ENCODE measurements at regions not wholly inside any gene's neighbourhood (a gene's known extent, or its start where the extent isn't known, plus 50 kb on each side); places are given as distances from the start of the nearest gene placed in this dataset.

DNA sequence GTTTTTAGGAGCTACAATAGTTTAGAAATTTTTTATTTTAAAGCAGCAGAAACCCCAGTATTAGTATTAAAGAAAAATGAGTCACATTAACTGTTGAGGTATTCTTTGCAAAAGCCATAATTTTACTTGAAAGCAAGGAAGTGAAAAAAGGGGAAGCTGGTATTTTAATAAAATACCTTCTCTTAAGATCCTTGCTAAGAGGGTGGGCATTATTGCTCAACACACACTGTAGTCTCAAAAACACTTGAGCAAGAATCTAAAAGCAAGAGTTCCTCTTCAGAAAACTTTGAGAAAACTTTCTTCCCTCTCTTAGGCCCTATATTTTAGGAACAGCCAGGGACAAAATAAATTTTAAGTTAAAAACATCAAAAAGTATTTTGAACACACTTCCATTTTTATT is 259.4 kb upstream of the DIAPH2 start:
- DNase-seq: no peak
- intact Hi-C loops (cut with DNase I): no loop called here

DNA sequence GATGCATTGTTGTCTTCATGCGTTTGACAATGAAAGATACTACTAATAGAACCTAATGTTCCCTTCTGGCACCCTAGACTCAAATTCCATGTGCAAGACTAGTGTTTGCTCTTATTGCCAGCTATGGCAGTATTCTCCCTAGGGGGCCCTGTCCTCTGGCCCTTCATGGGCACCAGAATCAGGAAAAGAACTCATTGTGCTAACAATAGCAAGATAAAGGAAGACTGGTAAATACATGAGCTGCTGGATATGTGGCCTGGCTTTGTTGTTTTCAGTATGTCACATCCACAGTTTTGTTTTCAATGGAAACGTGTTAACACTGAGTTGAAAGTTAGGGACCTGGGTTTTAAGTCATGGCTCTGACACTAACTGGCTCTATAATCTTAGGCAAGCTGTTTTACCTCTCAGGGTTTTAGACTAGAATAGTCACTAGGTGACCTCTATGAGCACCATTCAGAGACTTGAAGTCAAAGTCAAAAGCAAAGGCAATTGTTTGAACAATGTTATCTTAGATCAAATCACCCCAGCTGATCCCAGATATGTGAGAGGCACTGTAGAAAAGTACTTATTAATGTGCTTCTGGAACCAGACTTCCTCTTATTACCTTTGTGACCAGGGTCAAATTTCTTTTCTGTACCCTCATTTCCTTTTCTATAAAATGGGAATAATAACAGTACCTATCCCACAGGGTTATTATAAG is 253.7 kb upstream of the DIAPH2 start:
- intact Hi-C loops (cut with DNase I): no loop called here
- DNase-seq: no peak

DNA sequence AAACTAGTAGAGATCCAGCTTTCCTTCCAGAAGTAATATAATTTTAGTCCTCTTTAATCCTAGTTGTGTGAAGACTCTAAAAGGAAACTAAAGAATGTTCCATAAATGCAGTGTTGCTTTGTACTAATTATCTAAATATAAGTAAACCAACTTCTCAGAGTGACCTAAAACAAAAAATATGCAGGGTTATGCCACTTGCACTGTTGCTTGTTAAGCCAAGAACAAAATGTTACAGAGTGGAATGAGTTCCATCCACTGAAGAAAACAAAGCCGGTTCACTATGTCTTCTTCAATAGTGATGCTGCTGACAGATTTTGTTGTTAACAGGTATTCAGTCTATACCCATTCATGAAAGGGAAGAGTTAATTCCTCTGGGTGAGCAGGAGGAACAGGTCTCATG is 252.0 kb upstream of the DIAPH2 start:
- DNase-seq: no peak
- intact Hi-C loops (cut with DNase I): no loop called here

DNA sequence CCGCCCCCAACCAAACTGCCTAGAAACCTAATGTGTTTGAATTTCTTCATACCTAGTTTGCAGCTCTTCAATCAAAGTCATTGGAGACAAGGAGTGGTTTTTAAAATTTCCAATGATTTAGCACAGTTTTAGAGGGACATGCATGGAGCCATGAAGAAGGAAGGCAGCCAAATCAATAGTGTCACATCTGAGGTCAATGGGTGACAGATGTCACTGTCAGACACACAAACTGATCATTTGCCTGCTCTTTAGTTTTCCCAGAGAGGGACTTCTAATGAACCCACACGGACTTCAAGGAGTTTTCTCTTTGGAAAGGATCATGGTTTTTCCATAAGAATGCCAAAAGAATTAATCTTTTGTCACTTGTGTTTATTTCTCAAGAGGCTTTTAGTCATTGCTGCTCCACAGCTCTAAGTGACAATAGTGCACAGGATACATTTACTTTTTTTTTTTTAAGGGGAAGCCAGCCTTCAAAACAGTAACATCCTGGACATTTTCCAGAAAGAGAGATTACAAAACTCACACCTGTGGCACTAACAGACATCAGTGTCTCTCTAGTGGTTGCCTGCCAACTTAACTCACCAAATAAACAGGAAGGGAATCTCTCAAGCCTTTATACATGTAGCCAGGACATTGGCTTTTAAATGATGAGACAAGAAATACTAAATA is 251.1 kb upstream of the DIAPH2 start:
- intact Hi-C loops (cut with DNase I): no loop called here
- DNase-seq: no peak

DNA sequence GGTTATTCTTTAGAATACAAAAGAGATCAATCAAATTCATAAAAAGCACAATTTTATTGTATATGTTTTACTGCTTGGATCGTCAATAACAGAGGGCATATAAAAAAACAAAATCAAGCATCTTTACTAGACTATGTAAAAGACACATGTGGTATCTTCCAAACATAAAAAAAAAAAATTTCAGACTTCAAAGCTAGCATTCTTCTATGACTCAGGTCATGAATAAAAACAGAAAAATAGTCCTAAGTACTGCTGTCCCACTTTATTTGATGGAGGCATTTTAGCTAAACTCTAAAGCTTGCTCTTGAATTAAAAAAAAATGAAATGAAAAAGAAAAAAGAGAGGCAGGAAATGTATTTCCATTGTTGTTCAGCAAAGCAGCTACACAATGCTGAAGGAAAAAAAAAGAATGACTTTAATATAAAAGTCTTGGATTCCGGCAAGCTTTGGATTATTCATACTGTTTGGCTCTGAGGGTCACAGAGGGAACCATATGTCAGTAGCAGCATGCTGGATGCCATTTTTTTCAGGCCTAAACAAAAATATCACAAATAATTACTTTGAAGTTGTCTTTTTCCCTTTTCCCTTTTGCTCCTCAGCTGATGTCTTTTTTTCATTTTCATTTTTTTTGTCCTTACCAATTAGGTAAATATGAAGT is 249.1 kb upstream of the DIAPH2 start:
- no peak for DNase-seq
- intact Hi-C loops (cut with DNase I): no loop called here

DNA sequence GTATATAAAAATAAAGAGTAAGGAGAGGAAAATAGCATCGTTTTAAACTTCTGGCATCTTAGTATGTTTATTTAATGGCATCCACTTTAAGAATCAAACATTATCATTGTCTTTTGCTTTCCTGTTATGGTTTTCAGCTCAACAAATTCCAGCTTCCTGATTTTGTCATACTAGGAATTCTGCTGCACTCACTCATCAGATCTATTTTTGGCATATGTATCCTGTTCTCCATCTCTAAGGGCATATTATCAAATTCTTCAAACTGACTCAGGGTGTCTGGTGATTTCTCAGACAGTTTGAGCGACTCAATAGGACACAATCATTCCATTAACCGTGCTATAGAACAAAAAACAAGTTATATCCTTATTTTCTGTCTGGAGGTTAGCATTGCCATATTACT is 248.5 kb upstream of the DIAPH2 start:
- intact Hi-C loops (cut with DNase I): no loop called here

DNA sequence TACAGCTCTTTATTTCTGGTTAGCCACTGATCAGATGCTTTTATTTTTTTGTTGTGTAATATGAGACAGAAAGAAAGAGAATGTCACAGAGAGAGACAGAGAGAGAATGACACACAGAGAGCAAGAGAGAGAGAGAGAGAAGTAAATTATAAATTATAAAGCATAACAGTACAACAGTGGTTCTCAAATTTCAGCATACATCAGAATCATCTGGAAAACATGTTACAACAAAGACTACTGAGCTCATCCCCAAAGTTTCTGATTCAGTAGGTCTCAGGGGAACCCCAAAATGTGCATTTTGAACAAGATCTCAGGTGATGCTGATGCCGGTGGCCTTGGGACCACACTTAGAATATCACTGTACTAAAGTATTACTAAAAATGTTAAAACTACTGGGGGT is 245.8 kb upstream of the DIAPH2 start:
- no peak for DNase-seq
- intact Hi-C loops (cut with DNase I): no loop called here

More for the DNA sequence above, 248.5 kb upstream of the DIAPH2 start:
- no peak for DNase-seq

DNA sequence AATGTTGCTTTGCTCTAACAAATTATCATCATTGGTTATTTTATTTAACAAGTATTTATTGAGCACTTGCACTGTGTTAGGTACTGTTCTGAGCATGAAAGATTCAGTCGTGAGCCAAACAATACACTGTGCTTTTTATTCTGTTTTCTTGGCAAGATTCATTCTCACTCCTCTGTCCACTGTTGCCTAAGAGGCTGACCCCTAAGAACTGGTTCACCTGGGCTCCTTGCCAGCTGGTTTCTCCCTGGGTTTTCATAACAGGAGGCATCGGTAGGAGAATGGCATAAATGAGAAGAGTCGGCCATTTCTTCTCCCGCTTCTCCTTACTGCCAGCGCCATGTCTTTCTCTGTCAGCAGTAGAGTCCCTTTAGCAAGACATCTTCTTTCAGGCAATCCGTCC is 243.7 kb upstream of the DIAPH2 start:
- DNase-seq: no peak
- intact Hi-C loops (cut with DNase I): no loop called here

DNA sequence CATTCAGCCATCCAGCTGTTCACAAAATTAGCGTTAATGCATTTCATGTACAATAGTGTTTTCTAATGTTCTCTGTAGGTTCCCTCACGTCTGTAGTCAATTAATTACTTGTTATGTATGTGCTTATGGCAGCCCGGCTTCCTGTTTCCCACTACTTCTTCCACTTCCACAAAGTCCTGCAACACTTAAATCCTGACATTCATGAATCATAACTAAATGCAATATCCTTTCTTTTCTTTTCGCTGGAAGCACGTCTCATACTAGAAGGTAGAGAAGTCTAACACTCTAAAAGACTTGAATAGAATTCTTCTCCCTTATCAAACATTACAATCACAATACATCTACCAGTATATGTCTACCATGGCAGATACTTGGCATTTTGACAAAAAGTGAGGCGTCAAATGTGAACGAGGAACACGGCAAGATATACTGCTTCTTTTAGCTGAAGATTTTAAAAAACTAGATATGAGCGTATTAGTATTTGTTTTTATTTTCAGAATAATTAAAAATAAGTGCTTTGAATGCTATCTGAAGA is 239.0 kb upstream of the DIAPH2 start:
- no peak for DNase-seq
- intact Hi-C loops (cut with DNase I): no loop called here

DNA sequence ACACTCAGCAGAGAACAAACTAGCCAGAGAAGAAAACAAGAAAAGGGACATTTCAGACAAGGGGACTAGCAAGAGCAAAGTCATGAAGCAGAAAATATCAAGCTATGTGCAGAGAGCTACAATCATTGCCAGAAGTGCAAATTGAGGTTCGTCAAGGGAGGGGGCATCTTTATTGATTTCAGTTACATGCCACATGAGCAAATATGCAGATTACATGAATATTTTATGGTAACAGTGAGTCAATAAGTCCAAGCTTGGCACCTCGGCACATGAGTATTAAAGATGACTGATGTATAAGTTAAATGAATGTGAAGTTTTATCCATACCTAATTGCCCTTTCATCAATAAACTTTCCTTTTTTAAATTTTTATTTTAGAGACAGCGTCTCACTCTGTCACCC is 238.1 kb upstream of the DIAPH2 start:
- intact Hi-C loops (cut with DNase I): no loop called here
- DNase-seq: no peak

DNA sequence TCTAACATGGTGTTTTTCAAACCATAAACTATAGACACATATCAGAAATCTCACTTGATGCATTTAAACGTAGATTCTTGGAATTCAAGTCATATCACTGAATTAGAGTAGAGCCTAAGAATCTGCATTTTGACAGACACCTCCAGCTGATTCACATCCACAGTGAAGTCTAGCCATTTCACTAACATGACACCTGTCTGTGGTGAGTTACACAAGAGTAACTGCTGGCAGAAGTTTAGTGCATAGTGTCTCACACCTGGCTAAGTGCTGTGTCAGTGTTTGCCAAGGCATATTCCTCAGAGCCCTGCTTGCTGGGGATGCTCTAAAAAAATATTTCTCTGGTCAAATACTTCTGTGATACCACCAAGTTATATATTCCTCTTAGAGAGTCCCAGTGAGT is 237.5 kb upstream of the DIAPH2 start:
- DNase-seq: no peak
- intact Hi-C loops (cut with DNase I): no loop called here

DNA sequence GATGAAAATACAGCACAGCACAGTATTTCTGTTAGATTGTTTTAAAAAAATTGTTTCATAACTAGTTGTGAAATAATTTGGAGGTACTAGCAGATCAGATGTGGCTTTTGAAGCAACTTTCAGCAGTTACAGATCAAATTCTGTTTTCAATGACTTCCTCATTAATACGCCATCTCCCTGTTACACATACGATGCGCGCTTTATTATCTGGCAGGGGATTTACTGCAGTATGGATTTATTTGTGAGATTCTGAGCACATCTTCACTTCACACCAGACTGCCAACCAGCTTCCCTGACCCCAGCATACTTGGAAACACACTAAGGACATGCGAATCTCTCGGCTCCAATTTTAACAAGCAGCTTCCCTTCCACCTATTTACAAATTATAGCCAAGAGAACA is 235.5 kb upstream of the DIAPH2 start:
- DNase-seq: no peak
- intact Hi-C loops (cut with DNase I): no loop called here

DNA sequence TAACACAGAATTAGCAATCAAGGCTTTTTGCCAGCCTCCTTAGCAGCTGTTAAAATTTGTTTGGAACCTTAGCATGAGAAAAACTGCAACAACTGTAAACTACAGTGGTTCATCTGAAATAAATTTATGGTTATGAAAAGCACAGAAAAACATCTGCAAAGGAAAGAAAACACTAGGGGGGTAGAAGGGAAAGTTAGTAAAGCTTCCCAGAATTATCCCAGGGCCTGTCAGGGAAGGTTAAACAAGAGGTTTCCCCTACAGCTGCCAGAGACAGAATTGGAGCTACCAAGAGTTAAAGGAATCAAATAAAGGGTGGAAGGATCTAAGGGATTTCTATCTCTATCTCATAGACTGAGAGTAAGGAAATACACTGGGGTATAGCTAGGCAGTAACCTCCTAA is 234.7 kb upstream of the DIAPH2 start:
- no peak for DNase-seq
- intact Hi-C loops (cut with DNase I): no loop called here

DNA sequence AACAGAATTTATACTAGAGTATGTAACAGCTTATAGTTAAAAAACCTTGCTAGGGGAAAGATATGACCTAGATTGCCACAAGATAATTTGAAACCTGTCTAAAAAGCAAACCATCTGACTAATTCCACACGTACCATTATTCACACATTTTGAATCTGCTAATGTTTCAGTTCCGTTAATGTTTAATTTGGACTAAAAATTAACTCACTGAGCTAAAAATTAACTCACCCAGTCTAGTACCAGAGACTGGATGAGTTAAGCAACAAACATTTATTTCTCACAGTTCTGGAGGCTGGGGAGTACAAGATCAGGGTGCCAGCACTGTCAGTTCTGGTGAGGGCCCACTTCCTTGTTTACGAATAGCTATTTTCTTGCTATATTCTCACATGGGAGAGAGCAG is 231.5 kb upstream of the DIAPH2 start:
- intact Hi-C loops (cut with DNase I): no loop called here
- DNase-seq: no peak

DNA sequence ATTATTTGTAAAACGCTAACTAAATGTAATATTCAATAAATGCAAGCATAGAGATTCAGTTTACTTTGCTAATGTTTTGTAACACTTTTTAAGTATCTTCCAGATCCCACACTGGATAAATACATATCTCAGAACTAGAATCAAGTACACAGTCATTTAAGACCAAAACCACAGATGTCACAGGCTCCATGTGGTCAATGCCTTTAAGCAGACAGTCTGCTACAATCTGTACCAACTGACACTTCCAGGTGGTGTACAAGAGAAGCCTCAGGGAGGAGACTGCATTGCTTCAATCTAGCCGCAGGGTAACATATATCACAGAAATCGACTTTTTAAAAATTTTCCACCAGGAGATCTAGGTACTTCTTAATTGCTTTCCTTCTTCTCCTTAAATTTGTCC is 229.6 kb upstream of the DIAPH2 start:
- DNase-seq: no peak
- intact Hi-C loops (cut with DNase I): no loop called here

DNA sequence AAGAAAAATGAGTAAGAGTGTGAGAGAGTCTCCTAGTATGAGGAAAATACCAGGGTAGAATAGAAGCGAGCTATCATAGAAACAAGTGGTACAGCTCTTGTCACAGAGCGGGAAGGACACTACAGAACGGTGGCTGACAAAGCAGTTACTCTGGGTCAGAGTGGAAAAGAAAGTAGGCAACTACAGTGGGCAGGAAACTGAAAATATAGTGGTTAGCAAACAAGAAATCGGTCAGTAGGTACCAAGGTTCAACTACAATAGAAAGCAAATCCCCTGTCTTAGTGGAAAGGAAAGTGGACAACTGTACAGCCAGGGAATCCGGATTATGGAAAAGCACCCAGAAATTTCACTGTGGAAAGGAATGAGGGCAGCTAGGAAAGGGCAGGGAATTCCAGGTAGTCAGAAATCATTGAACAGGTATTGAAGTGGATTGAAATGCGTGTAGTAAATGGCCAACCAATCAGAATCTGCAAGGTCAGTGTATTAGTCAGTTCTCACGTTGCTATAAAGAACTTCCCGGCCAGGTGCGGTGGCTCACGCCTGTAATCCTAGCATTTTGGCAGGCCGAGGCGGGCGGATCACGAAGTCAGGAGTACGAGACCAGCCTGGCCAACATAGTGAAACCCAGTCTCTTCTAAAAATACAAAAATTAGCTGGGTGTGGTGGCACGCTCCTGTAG is 219.6 kb upstream of the DIAPH2 start:
- DNase-seq: no peak

DNA sequence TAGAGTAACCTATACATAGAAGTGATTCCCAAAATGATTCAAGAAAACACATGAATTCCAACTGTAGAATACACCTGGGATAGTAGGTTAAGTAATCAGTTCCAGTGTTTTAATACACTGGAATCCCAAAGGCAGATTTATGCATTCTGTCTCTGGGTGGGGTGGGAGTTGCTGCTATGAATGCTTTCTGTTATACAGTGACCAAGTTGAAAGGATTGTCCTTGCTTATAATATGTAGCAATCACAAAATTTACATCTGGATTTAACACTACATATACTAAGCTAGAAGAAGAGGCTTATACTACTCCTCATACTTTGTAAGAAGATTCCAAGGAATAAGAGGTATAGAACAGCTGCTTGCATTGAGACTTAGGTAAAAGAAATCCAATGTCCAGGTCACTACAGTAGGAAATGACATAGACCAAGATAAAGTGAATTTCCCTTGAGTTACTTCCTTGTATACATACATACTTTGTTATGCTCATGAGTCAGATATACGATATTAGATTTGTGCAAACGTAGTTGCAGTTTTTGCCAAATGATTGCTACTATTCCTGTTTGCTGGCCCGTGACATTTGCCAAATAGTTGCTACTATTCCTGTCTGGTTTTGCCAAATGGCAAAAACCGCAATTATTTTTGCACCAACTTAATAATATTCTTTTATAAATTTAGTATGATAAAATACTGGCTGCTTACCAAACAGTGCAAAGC is 210.5 kb upstream of the DIAPH2 start:
- intact Hi-C loops (cut with DNase I): no loop called here
- DNase-seq: no peak

More for the DNA sequence above, 219.6 kb upstream of the DIAPH2 start:
- intact Hi-C loops (cut with DNase I): no loop called here

DNA sequence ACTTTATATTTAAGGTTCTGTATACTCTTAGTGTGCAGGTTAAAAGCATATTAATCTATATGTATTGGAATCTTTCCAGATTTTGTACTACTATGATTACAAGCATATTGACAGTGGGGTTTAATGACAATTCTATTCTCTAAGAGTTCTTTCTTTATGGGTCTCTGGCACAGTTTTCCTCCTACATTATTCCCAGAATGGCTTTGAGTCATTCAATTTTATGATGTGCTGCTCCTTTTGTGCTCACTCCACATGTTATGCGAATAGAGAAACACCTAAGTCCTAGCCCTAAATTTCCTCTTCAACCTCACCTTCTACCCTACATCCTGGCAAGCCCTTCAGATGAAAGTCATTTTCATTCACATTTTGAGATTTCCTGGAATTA is 209.9 kb upstream of the DIAPH2 start:
- intact Hi-C loops (cut with DNase I): no loop called here
- no peak for DNase-seq

DNA sequence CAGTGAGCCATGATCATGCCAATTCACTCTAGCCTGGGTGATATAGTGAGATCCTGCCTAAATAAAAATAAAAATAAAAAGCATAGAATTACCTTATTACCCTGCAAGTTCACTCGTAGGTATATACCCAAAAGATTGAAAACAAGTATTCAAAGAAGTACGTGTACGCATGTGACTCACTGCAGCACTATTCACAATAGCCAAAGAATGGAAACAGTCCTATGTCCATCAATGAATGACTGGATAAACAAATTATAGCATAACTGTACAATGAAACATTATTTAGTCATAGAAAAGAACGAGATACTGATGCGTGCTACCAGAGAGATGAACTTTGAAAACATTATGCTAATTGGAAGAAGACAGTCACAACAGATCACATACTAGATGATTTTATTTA is 204.6 kb upstream of the DIAPH2 start:
- no peak for DNase-seq
- intact Hi-C loops (cut with DNase I): no loop called here

DNA sequence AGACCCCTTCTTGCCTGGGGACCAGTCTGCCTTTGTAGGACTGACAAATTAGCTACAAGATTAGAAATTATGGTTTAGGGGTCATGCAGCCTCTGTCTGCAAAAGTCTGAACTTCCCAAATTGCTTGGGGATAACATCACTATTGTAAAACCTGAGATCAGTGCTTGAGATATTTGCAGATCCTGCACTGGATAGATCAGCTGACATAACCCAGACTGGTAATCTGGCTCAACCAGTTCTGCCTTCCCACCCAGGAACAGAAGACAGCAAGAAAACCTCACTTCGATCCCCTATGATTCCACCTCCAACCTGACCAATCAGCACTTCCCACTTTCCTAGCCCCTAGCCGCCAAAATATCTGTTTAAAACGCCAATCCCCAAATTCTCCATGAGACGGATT is 202.8 kb upstream of the DIAPH2 start:
- intact Hi-C loops (cut with DNase I): no loop called here
- no peak for DNase-seq

Measured in posterior cingulate gyrus (tissue), 11 donors.